HEK293 (cell line): ENCODE measurements at regions not wholly inside any gene's neighbourhood (a gene's known extent, or its start where the extent isn't known, plus 50 kb on each side); places are given as distances from the start of the nearest gene placed in this dataset.

Experiments
- CTCF ChIA-PET: fragments of 350-600 bp; formaldehyde crosslinking; extraction: SDS; loops from one replicate; lab custom pipeline; 2021; ENCODE audit warnings: antibody characterized with exemption; lab: Yijun Ruan, JAX
- POLR2A ChIA-PET: fragments of 300-600 bp; formaldehyde crosslinking; extraction: SDS; loops from one replicate; lab custom pipeline; 2020; ENCODE audit warnings: antibody characterized with exemption, inconsistent platforms; lab: Yijun Ruan, JAX
- H3K27ac ChIP-seq: fragments of 200-500 bp; sonication (Bioruptor generic); 2 replicates; pipeline ENCODE4 v1.5.1; 2014; ENCODE audit warnings: low read depth, low read length, control low read depth, inconsistent platforms; ENCODE audit errors: extremely low read depth
- H3K36me3 ChIP-seq, 2 experiments: fragments of 200-500 bp in 1 of 2; sonication (Bioruptor generic) in 1 of 2; 1 replicate in 1 of 2; 2 replicates in 1 of 2; pipeline ENCODE4 v1.5.1; 2014 to 2017; ENCODE audit warnings: inconsistent platforms in 2 of 2, low read length in 2 of 2; ENCODE audit not compliant: control insufficient read depth in 2 of 2, insufficient read depth in 1 of 2
- H3K4me1 ChIP-seq: fragments of 200-500 bp; sonication (Bioruptor generic); 2 replicates; pipeline ENCODE4 v1.5.1; 2014; ENCODE audit warnings: mild to moderate bottlenecking, low read length, inconsistent platforms; ENCODE audit not compliant: control insufficient read depth, insufficient read depth
- H3K4me3 ChIP-seq: 2 replicates; pipeline ENCODE4 v1.5.1; 2011; ENCODE audit warnings: low read depth, mild to moderate bottlenecking, control low read depth, low read length, moderate library complexity
- H3K9me3 ChIP-seq: fragments of 200-500 bp; sonication (Bioruptor generic); 2 replicates; pipeline ENCODE4 v1.5.1; 2014; ENCODE audit warnings: low read depth, low read length, inconsistent platforms; ENCODE audit not compliant: control insufficient read depth, insufficient read depth
- BCL11B ChIP-seq: fragments of 450-650 bp; formaldehyde crosslinking; IDR thresholded peaks from 2 replicates; pipeline ENCODE4 v1.5.1; 2016; ENCODE audit warnings: low read depth, missing biosample characterization, missing genetic modification characterization
- HOXD13 ChIP-seq: sonication (generic); formaldehyde crosslinking; IDR thresholded peaks from 2 replicates; pipeline ENCODE4 v1.8.0; 2022; ENCODE audit warnings: missing genetic modification reagents, borderline replicate concordance
- OVOL3 ChIP-seq: fragments of 450-650 bp; formaldehyde crosslinking; IDR thresholded peaks from 2 replicates; pipeline ENCODE4 v1.5.1; 2016; ENCODE audit warnings: missing biosample characterization, missing genetic modification characterization
- ZBTB10 ChIP-seq: fragments of 450-650 bp; formaldehyde crosslinking; IDR thresholded peaks from 2 replicates; pipeline ENCODE4 v1.5.1; 2016; ENCODE audit warnings: missing biosample characterization, missing genetic modification characterization
- ZNF18 ChIP-seq: fragments of 450-650 bp; formaldehyde crosslinking; IDR thresholded peaks from 2 replicates; pipeline ENCODE4 v1.5.1; 2016; ENCODE audit warnings: missing biosample characterization, missing genetic modification characterization
- ZNF211 ChIP-seq: fragments of 450-650 bp; formaldehyde crosslinking; IDR thresholded peaks from 2 replicates; pipeline ENCODE4 v1.5.1; 2016; ENCODE audit warnings: low read depth, missing biosample characterization, missing genetic modification characterization
- ZNF23 ChIP-seq: fragments of 450-650 bp; formaldehyde crosslinking; IDR thresholded peaks from 2 replicates; pipeline ENCODE4 v1.5.1; 2016; ENCODE audit warnings: missing biosample characterization, missing genetic modification characterization, borderline replicate concordance
- ZNF292 ChIP-seq: fragments of 450-650 bp; formaldehyde crosslinking; IDR thresholded peaks from 2 replicates; pipeline ENCODE4 v1.5.1; 2016; ENCODE audit warnings: low read depth, missing biosample characterization, missing genetic modification characterization, borderline replicate concordance
- ZNF366 ChIP-seq: fragments of 450-650 bp; formaldehyde crosslinking; conservative IDR thresholded peaks from 2 replicates; pipeline ENCODE4 v1.5.1; 2016; ENCODE audit warnings: missing biosample characterization, missing genetic modification characterization
- ZNF501 ChIP-seq: fragments of 450-650 bp; formaldehyde crosslinking; IDR thresholded peaks from 2 replicates; pipeline ENCODE4 v1.5.1; 2016; ENCODE audit warnings: missing biosample characterization, missing genetic modification characterization
- ZNF548 ChIP-seq: fragments of 450-650 bp; formaldehyde crosslinking; IDR thresholded peaks from 2 replicates; pipeline ENCODE4 v1.5.1; 2016; ENCODE audit warnings: missing biosample characterization, missing genetic modification characterization
- ZNF561 ChIP-seq: fragments of 450-650 bp; IDR thresholded peaks from 2 replicates; pipeline ENCODE4 v1.5.1; 2018; ENCODE audit warnings: missing biosample characterization, missing genetic modification characterization, borderline replicate concordance
- ZNF571 ChIP-seq: fragments of 450-650 bp; formaldehyde crosslinking; IDR thresholded peaks from 2 replicates; pipeline ENCODE4 v1.5.0; 2017; ENCODE audit warnings: missing biosample characterization, missing genetic modification characterization
- ZXDB ChIP-seq: fragments of 450-650 bp; formaldehyde crosslinking; IDR thresholded peaks from 2 replicates; pipeline ENCODE4 v1.5.1; 2016; ENCODE audit warnings: missing biosample characterization, missing genetic modification characterization
- TF ChIP-seq, protein P1 (sequence below): fragments of 450-650 bp; formaldehyde crosslinking; IDR thresholded peaks from 2 replicates; pipeline ENCODE4 v1.5.1; 2016; ENCODE audit warnings: missing biosample characterization, missing genetic modification characterization

- Histone ChIP-seq H3K9me3 (no peaks in the 10 kb centered on the region), H3K36me3 (no peaks in the 10 kb centered on the region), H3K4me1 (no peaks in the 10 kb centered on the region), H3K27ac (no peak overlapping the region), H3K4me3 (no peak overlapping the region)
- no peak for TF ChIP-seq ZNF501 (tag by site-specific recombination)
- no peak for TF ChIP-seq OVOL3
- TF ChIP-seq, protein P1, sequence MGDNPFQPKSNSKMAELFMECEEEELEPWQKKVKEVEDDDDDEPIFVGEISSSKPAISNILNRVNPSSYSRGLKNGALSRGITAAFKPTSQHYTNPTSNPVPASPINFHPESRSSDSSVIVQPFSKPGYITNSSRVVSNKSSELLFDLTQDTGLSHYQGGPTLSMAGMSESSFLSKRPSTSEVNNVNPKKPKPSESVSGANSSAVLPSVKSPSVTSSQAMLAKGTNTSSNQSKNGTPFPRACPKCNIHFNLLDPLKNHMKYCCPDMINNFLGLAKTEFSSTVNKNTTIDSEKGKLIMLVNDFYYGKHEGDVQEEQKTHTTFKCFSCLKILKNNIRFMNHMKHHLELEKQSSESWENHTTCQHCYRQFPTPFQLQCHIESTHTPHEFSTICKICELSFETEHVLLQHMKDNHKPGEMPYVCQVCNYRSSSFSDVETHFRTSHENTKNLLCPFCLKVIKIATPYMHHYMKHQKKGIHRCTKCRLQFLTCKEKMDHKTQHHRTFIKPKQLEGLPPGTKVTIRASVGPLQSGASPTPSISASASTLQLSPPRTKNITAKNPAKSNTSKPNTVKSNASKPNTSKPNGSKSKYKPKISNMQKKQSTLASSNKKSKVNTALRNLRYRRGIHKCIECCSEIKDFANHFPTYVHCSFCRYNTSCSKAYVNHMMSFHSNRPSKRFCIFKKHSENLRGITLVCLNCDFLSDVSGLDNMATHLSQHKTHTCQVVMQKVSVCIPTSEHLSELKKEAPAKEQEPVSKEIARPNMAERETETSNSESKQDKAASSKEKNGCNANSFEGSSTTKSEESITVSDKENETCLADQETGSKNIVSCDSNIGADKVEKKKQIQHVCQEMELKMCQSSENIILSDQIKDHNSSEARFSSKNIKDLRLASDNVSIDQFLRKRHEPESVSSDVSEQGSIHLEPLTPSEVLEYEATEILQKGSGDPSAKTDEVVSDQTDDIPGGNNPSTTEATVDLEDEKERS (tag by site-specific recombination): no peak
- no peak for TF ChIP-seq ZXDB (tag by site-specific recombination)
- TF ChIP-seq ZNF23: no peak
- TF ChIP-seq ZNF548 (tag by site-specific recombination): no peak
- CTCF ChIA-PET: no interaction called here
- POLR2A ChIA-PET: no interaction called here
These were observed 193.3 kb downstream of the RNF152 start for GRCh38 chr18:61699397-61700110.

DNA sequence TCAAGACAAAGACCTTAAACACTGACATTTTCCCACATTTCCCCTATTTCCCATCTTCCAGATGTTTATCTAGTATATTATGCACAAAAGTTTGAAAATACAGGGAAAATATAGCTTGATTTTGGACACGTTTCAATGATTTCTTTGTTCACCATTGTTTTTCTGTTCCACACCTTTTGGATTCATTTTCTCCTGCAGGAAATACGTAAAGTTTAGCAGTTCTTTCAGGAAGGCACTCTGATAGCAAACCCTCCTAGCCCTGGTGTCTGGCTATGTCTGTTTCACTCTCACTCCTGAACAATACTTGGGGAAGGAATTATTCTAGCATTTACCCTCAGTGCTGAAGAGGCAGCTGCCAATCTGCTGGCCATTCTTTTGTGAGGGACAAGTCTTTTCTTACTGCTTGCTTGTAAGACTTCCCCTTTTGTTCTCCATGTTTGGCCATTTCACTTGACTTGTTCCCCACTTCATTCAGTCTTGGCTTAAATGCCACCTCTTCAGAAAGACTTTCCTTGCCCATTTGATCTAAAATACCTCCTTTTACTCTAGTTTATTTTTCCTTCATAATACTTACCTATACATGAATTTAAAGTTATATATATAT lies 195.4 kb downstream of the RNF152 start:
- Histone ChIP-seq H3K27ac (no peak overlapping the region), H3K36me3 (no peaks in the 10 kb centered on the region), H3K4me3 (no peak overlapping the region), H3K9me3 (no peaks in the 10 kb centered on the region), H3K4me1 (no peaks in the 10 kb centered on the region)
- POLR2A ChIA-PET: no interaction called here
- CTCF ChIA-PET: interaction anchor here (1.0 kb wide), 1 partner anchor 89 kb away, joined by 3 read pairs; no protein-coding TSS in a partner anchor
- TF ChIP-seq HOXD13 (CRISPR knock-in tag) (no peak), ZNF571 (no peak), ZNF18 (no peak)

DNA sequence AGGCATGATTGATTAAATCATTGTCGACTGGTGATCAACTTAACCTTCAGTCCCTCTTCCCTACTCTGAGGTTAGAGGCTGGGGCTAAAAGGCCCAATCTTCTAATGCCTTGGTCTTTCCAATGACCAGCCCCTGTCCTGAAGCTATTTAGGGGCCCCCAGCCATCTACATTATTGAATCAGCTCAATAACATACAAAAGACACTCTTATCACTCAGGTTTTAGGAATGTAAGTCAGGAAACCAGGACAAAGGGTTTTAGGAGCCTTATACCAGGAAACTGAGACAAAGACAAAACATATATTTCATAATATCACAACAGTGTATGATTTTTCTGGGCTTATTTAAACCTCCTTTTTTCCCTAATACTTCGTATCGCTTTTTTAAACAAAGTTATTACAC lies 198.6 kb downstream of the RNF152 start:
- CTCF ChIA-PET: no interaction called here
- POLR2A ChIA-PET: no interaction called here
- H3K4me3 ChIP-seq: no peak overlapping the region
- no peaks in the 10 kb centered on the region for H3K9me3 ChIP-seq
- TF ChIP-seq BCL11B (tag by site-specific recombination): no peak
- no peak for TF ChIP-seq ZNF366 (tag by site-specific recombination)
- TF ChIP-seq ZBTB10: no peak
- TF ChIP-seq ZNF561: no peak
- no peak for TF ChIP-seq ZNF211
- no peak for TF ChIP-seq ZNF292 (tag by site-specific recombination)
- H3K4me1 ChIP-seq: no peaks in the 10 kb centered on the region
- no peak overlapping the region for H3K27ac ChIP-seq
- H3K36me3 ChIP-seq: no peaks in the 10 kb centered on the region
